NB4 (cell line): ENCODE measurements at regions not wholly inside any gene's neighbourhood (a gene's known extent, or its start where the extent isn't known, plus 50 kb on each side); places are given as distances from the start of the nearest gene placed in this dataset.

ENCODE experiments used
- DNase-seq: peaks from one replicate; pipeline ENCODE4 v3.0.0; 2010; ENCODE audit warnings: low read depth
- H3K4me3 ChIP-seq: one replicate; pipeline ENCODE4 v1.5.1; 2011; ENCODE audit warnings: mild to moderate bottlenecking, low read depth, low read length, moderate library complexity
- CTCF ChIP-seq: IDR thresholded peaks from one replicate; pipeline ENCODE4 v1.5.1; 2012; ENCODE audit warnings: low read depth, low read length
- MYC ChIP-seq: IDR thresholded peaks from 2 replicates; pipeline ENCODE4 v1.6.1; 2011; ENCODE audit warnings: low read depth, low read length
- POLR2A ChIP-seq: IDR thresholded peaks from 2 replicates; pipeline ENCODE4 v1.6.1; 2011; ENCODE audit warnings: mild to moderate bottlenecking; ENCODE audit not compliant: insufficient read length; ENCODE audit errors: extremely low read depth
- TF ChIP-seq, protein P1 (sequence below): IDR thresholded peaks from 2 replicates; pipeline ENCODE4 v1.6.1; 2011; ENCODE audit warnings: low read depth, low read length

GRCh38 chr12:60123557-60123956 is 527.7 kb downstream of the SLC16A7 start:
- H3K4me3 ChIP-seq = no peak overlapping the region
- TF ChIP-seq, protein P1, sequence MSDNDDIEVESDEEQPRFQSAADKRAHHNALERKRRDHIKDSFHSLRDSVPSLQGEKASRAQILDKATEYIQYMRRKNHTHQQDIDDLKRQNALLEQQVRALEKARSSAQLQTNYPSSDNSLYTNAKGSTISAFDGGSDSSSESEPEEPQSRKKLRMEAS = no peak
- no peak for DNase-seq

- TF ChIP-seq CTCF = no peak
- TF ChIP-seq POLR2A = no peak
- TF ChIP-seq MYC = no peak
- TF ChIP-seq, protein P1 = no peak
- no peak for DNase-seq
- H3K4me3 ChIP-seq = no peak overlapping the region
These were observed 541.7 kb downstream of the SLC16A7 start for GRCh38 chr12:60137513-60137912.

GRCh38 chr12:60138526-60138925 is 542.7 kb downstream of the SLC16A7 start:
- no peak for TF ChIP-seq CTCF
- TF ChIP-seq POLR2A = no peak
- no peak for TF ChIP-seq MYC
- TF ChIP-seq, protein P1 = no peak
- DNase-seq = no peak
- no peak overlapping the region for H3K4me3 ChIP-seq

DNA sequence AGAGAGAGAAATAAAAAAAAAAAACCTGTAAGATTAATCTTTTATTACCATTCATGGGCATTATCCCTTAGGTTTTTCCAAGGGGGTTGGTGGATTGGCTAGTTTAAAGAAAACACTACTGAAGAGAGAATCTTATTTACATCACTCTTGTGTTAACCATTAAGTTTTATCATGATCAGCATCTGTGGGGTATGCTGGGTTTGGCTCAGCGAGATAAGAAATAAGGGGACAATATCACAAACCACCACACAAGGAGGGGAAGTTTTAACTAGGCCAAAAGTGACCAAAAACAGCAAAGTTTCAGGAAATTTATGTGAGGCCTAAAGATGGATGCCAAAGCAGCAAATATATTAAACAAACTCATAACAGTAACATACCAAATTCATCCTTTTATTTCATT is 548.6 kb downstream of the SLC16A7 start:
- no peak for DNase-seq
- TF ChIP-seq POLR2A (no peak), CTCF (no peak), MYC (no peak)
- TF ChIP-seq, protein P1 = no peak
- H3K4me3 ChIP-seq = no peak overlapping the region

DNA sequence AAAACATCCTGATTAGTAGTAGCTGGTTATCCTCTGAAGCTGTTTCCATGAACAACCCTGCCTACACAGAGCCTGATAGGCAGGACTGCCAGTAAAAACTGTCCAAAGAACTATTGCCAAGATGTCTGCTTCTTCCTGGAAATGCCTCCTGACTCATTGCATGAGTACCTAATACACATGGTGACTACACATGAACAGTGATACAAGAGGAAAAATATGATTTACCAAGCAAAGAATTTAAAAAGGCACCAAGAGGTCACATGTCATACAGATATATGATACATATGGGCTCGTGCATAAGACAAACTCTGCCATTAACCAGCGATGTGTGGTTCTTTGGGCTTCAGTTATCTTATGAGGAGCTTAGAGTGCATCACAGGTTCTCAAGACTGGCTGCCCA is 552.3 kb downstream of the SLC16A7 start:
- no peak for DNase-seq
- no peak for TF ChIP-seq CTCF
- TF ChIP-seq, protein P1 = no peak
- TF ChIP-seq POLR2A = no peak
- no peak for TF ChIP-seq MYC
- no peak overlapping the region for H3K4me3 ChIP-seq

GRCh38 chr12:60148831-60149230 is 553.0 kb downstream of the SLC16A7 start:
- DNase-seq = no peak
- TF ChIP-seq CTCF (no peak), MYC (no peak), POLR2A (no peak)
- TF ChIP-seq, protein P1 = no peak
- no peak overlapping the region for H3K4me3 ChIP-seq
